GM12878 (cell line): ENCODE measurements at regions not wholly inside any gene's neighbourhood (a gene's known extent, or its start where the extent isn't known, plus 50 kb on each side); places are given as distances from the start of the nearest gene placed in this dataset.

Experiments
- ATAC-seq: fragments of 200-7000 bp; cut with Tn5 transposase; 3 replicates; pipeline ENCODE4 v1.9.1; 2020; ENCODE audit warnings: mild to moderate bottlenecking, moderate library complexity
- BruUV-seq: library from RNA; stranded (reverse); fragments of 400-500 nt; replicated peaks from 2 replicates; lab custom pipeline; 2021; lab: Mats Ljungman, UMichigan
- CTCF ChIA-PET: fragments of 300-600 bp; sonication (Branson Sonifier 250); formaldehyde crosslinking; extraction: SDS; loops from one replicate; lab custom pipeline; 2021; ENCODE audit warnings: inconsistent platforms; lab: Yijun Ruan, JAX
- POLR2A ChIA-PET: fragments of 350-600 bp; formaldehyde crosslinking; extraction: SDS; loops from one replicate; lab custom pipeline; 2021; ENCODE audit warnings: inconsistent platforms; lab: Charles Lee
- RAD21 ChIA-PET: fragments of 300-600 bp; sonication (Branson Sonifier 250); formaldehyde crosslinking; loops from one replicate; lab custom pipeline; 2023; ENCODE audit warnings: antibody characterized with exemption; ENCODE audit not compliant: unreplicated experiment; lab: Charles Lee
- SMC1A ChIA-PET: fragments of 300-600 bp; sonication (Branson Sonifier 250); formaldehyde crosslinking; loops from one replicate; lab custom pipeline; 2023; ENCODE audit not compliant: unreplicated experiment, uncharacterized antibody; lab: Charles Lee
- DNase-seq: peaks from one replicate; pipeline ENCODE4 v3.0.0-alpha.2; 2011; ENCODE audit warnings: low read depth, low spot score
- FAIRE-seq: peaks from 3 replicates; lab custom pipeline; 2011; peaks lifted over from hg19 to GRCh38; lab: Jason Lieb, UNC
- H2AFZ ChIP-seq: 2 replicates; pipeline ENCODE4 v1.6.0; 2011; ENCODE audit warnings: low read depth, low read length, control low read depth; ENCODE audit not compliant: control insufficient read depth
- H3K27ac ChIP-seq: 2 replicates; pipeline ENCODE4 v1.5.1; 2011; ENCODE audit warnings: control low read depth; ENCODE audit not compliant: control insufficient read depth, insufficient read depth
- H3K27me3 ChIP-seq, 2 experiments: replicated peaks in 1 of 2; 2 replicates each; pipeline versions ENCODE4 v1.6.0 to v1.6.1; 2011; ENCODE audit warnings: low read length in 1 of 2; ENCODE audit not compliant: control insufficient read depth in 2 of 2, insufficient read depth in 2 of 2
- H3K36me3 ChIP-seq, 2 experiments: 2 replicates each; pipeline ENCODE4 v1.5.1; 2011; ENCODE audit warnings: low read length in 1 of 2; ENCODE audit not compliant: control insufficient read depth in 2 of 2, insufficient read depth in 2 of 2
- H3K4me1 ChIP-seq: 2 replicates; pipeline ENCODE4 v1.6.1; 2011; ENCODE audit warnings: mild to moderate bottlenecking, low read length, moderate library complexity, mixed read lengths; ENCODE audit not compliant: control insufficient read depth, insufficient read depth
- H3K4me2 ChIP-seq: 2 replicates; pipeline ENCODE4 v1.6.0; 2011; ENCODE audit warnings: control low read depth; ENCODE audit not compliant: control insufficient read depth, insufficient read depth
- H3K4me3 ChIP-seq: fragments of 200-600 bp; sonication (generic); 2 replicates; pipeline ENCODE4 v1.5.1; 2016
- H3K79me2 ChIP-seq: 2 replicates; pipeline ENCODE4 v1.6.0; 2011; ENCODE audit warnings: low read length; ENCODE audit not compliant: control insufficient read depth, insufficient read depth
- H3K9ac ChIP-seq: 2 replicates; pipeline ENCODE4 v1.8.0; 2011; ENCODE audit warnings: low read length, control low read depth, mixed read lengths; ENCODE audit not compliant: control insufficient read depth, insufficient read depth
- H3K9me3 ChIP-seq: replicated peaks from 3 replicates; pipeline ENCODE4 v1.5.1; 2011; ENCODE audit warnings: mild to moderate bottlenecking, low read length; ENCODE audit not compliant: control insufficient read depth, insufficient read depth
- H4K20me1 ChIP-seq: 2 replicates; pipeline ENCODE4 v1.6.0; 2011; ENCODE audit not compliant: control insufficient read depth, insufficient read depth
- BCLAF1 ChIP-seq: fragments of 450-650 bp; IDR thresholded peaks from 2 replicates; pipeline ENCODE4 v1.6.1; 2017; ENCODE audit warnings: antibody characterized with exemption, mild to moderate bottlenecking, moderate library complexity
- CHD1 ChIP-seq: IDR thresholded peaks from 2 replicates; pipeline ENCODE4 v1.6.1; 2012; ENCODE audit warnings: low read depth, low read length, improper control_type of control experiment
- PML ChIP-seq: IDR thresholded peaks from 2 replicates; pipeline ENCODE4 v1.6.1; 2012; ENCODE audit warnings: low read length, inconsistent platforms
- POLR2A ChIP-seq: IDR thresholded peaks from 2 replicates; pipeline ENCODE4 v1.6.1; 2011; ENCODE audit warnings: low read depth, mild to moderate bottlenecking, low read length
- RAD51 ChIP-seq: fragments of 450-650 bp; IDR thresholded peaks from 2 replicates; pipeline ENCODE4 v1.6.1; 2016; ENCODE audit warnings: moderate library complexity, mild to moderate bottlenecking, inconsistent platforms
- SMAD1 ChIP-seq: fragments of 450-650 bp; IDR thresholded peaks from 2 replicates; pipeline ENCODE4 v1.6.1; 2018; ENCODE audit warnings: mild to moderate bottlenecking, low read depth; ENCODE audit not compliant: partially characterized antibody
- SUPT20H ChIP-seq: IDR thresholded peaks from 2 replicates; pipeline ENCODE4 v1.6.1; 2011; ENCODE audit warnings: low read depth, mild to moderate bottlenecking, low read length, moderate library complexity, borderline replicate concordance; ENCODE audit not compliant: control insufficient read depth
- ZNF384 ChIP-seq: IDR thresholded peaks from 2 replicates; pipeline ENCODE4 v1.6.1; 2012; ENCODE audit warnings: low read depth, mild to moderate bottlenecking, low read length, improper control_type of control experiment, borderline replicate concordance
- WGBS: methylation state at CpG from one replicate; pipeline ENCODE4 v1.1.6; 2016; ENCODE audit warnings: low lambda C conversion rate; ENCODE audit not compliant: insufficient replicate concordance, insufficient coverage; ENCODE audit errors: missing lambda C conversion rate; 5-methylcytosine and 5-hydroxymethylcytosine counted together
- in situ Hi-C: fragments of 300-500 bp; cut with MboI; formaldehyde crosslinking; loops from 9 replicates; pipeline ENCODE4 v1.14.3; 2018; ENCODE audit warnings: mixed read lengths
- intact Hi-C: fragments of 100-400 bp; cut with micrococcal nuclease; formaldehyde crosslinking; loops from one replicate; pipeline ENCODE4 v1.14.2; 2022; ENCODE audit not compliant: unreplicated experiment
- TF ChIP-seq, protein P1 (sequence below): IDR thresholded peaks from 2 replicates; pipeline ENCODE4 v1.6.1; 2012; ENCODE audit warnings: low read depth, low read length, improper control_type of control experiment
- TF ChIP-seq, protein P2 (sequence below): fragments of 450-650 bp; IDR thresholded peaks from 2 replicates; pipeline ENCODE4 v1.6.1; 2016; ENCODE audit warnings: mild to moderate bottlenecking

DNA sequence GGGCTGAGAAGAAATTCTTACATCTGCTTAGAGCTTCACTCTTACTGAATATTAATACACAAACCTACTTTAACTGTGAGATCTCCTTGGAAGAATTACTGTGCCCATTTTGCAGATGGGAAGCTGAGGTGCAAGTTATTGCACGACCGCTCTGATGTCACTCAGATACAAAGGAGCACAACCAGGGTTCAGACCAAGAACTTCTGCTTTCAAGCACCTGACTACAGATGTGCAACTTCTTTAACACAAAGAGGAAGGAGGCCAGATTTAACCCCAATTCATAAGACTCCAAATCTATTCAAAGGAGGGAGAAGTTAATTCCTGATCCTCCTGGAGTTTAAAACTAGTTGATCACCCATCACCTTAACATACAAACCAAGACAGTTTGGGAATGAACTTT lies 232.6 kb downstream of the VRK1 start (continued):
- TF ChIP-seq BCLAF1 = no peak
- TF ChIP-seq ZNF384 = no peak
- TF ChIP-seq, protein P1, sequence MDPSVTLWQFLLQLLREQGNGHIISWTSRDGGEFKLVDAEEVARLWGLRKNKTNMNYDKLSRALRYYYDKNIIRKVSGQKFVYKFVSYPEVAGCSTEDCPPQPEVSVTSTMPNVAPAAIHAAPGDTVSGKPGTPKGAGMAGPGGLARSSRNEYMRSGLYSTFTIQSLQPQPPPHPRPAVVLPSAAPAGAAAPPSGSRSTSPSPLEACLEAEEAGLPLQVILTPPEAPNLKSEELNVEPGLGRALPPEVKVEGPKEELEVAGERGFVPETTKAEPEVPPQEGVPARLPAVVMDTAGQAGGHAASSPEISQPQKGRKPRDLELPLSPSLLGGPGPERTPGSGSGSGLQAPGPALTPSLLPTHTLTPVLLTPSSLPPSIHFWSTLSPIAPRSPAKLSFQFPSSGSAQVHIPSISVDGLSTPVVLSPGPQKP = no peak
- TF ChIP-seq, protein P2, sequence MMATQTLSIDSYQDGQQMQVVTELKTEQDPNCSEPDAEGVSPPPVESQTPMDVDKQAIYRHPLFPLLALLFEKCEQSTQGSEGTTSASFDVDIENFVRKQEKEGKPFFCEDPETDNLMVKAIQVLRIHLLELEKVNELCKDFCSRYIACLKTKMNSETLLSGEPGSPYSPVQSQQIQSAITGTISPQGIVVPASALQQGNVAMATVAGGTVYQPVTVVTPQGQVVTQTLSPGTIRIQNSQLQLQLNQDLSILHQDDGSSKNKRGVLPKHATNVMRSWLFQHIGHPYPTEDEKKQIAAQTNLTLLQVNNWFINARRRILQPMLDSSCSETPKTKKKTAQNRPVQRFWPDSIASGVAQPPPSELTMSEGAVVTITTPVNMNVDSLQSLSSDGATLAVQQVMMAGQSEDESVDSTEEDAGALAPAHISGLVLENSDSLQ = no peak
- no peak for TF ChIP-seq RAD51
- no peak for TF ChIP-seq SMAD1

GRCh38 chr14:97031530-97031929 lies 234.3 kb downstream of the VRK1 start:
- Histone ChIP-seq H3K9ac (no peak overlapping the region), H3K36me3 (no peaks in the 10 kb centered on the region), H3K79me2 (no peaks in the 10 kb centered on the region), H3K27me3 (no peaks in the 10 kb centered on the region), H3K4me1 (no peaks in the 10 kb centered on the region; the same call in 1 of the 2 replicates), H4K20me1 (no peaks in the 10 kb centered on the region), H3K27ac (no peak overlapping the region), H3K4me2 (no peak overlapping the region), H3K4me3 (no peak overlapping the region), H3K9me3 (no peaks in the 10 kb centered on the region; the same call in 1 of the 3 replicates), H2AFZ (no peak overlapping the region)
- 56% methylated on average over 4 of the region's 4 CpGs for WGBS
- ChIA-PET POLR2A (no interaction called here), RAD21 (no interaction called here), CTCF (no interaction called here), SMC1A (no interaction called here)
- TF ChIP-seq PML = no peak
- TF ChIP-seq CHD1 = no peak
- no peak for TF ChIP-seq SUPT20H
- no peak for TF ChIP-seq POLR2A
- no peak for DNase-seq
- no peak for ATAC-seq
- FAIRE-seq = no peak
- BruUV-seq = no TSS peak
- intact Hi-C loops = no loop called here
- in situ Hi-C loops = no loop called here
